ENCODE measurements at regions not wholly inside any gene's neighbourhood (a gene's known extent, or its start where the extent isn't known, plus 50 kb on each side); places are given as distances from the start of the nearest gene placed in this dataset.
"Not testable (repeated sequence)": the region's sequence is repeated elsewhere in the genome, so short reads cannot be mapped to it uniquely, and the experiment has no call there.

GRCh38 chr5:50607953-50608705 lies 58.3 kb upstream of the PARP8 start:
- not testable (repeated sequence) for H3K27me3 Mint-ChIP-seq; H3K36me3 Mint-ChIP-seq (ENCODE audit: low read depth); DNase-seq; H3K9me3 Mint-ChIP-seq; ATAC-seq; H3K4me1 Mint-ChIP-seq; H3K27ac Mint-ChIP-seq; H3K4me3 Mint-ChIP-seq

GRCh38 chr5:50613057-50613456 lies 53.4 kb upstream of the PARP8 start:
- not testable (repeated sequence) for H3K4me1 Mint-ChIP-seq; DNase-seq; H3K4me3 Mint-ChIP-seq; H3K36me3 Mint-ChIP-seq (ENCODE audit: low read depth); H3K27ac Mint-ChIP-seq; H3K27me3 Mint-ChIP-seq; H3K9me3 Mint-ChIP-seq; ATAC-seq

Data from activated naive CD8-positive, alpha-beta T cell treated with anti-CD3 and anti-CD28 coated beads, Interleukin-2, amount 50 U/mL, for 24 hours (primary cell).